Natural killer cell (primary cell): ENCODE measurements at regions not wholly inside any gene's neighbourhood (a gene's known extent, or its start where the extent isn't known, plus 50 kb on each side); places are given as distances from the start of the nearest gene placed in this dataset.

Experiments used
- ATAC-seq, 3 donors: fragments of 150-1000 bp in 2 of 3; fragments of 200-7000 bp in 1 of 3; cut with Tn5 transposase; 1 replicate in 1 of 3; 2 replicates in 2 of 3; pipeline ENCODE4 v1.10.0; 2021; ENCODE audit warnings: mild to moderate bottlenecking in 2 of 3, moderate library complexity in 2 of 3
- DNase-seq, 2 donors: peaks; one replicate each; pipeline versions ENCODE4 v3.0.0 to v3.0.0-alpha.2; 2013 to 2021; ENCODE audit warnings: mixed read lengths in 1 of 2
- H3K27ac ChIP-seq: one replicate; pipeline ENCODE4 v1.5.1; 2013; ENCODE audit warnings: mild to moderate bottlenecking, low read length
- H3K27me3 ChIP-seq: one replicate; pipeline ENCODE4 v1.6.1; 2013; ENCODE audit warnings: low read length; ENCODE audit not compliant: control insufficient read depth, insufficient read depth
- H3K36me3 ChIP-seq: one replicate; pipeline ENCODE4 v1.6.1; 2013; ENCODE audit warnings: low read length; ENCODE audit not compliant: control insufficient read depth, insufficient read depth
- H3K4me1 ChIP-seq: one replicate; pipeline ENCODE4 v1.6.1; 2013; ENCODE audit warnings: low read length; ENCODE audit not compliant: control insufficient read depth, insufficient read depth
- H3K4me3 ChIP-seq: one replicate; pipeline ENCODE4 v1.5.1; 2013; ENCODE audit warnings: low read length
- H3K9me3 ChIP-seq: one replicate; pipeline ENCODE4 v1.6.1; 2013; ENCODE audit warnings: low read length; ENCODE audit not compliant: control insufficient read depth, insufficient read depth
- H3K27ac Mint-ChIP-seq, 2 donors: one replicate each; pipeline ENCODE4 v1.8.0; 2022; ENCODE audit warnings: mild to moderate bottlenecking in 2 of 2, mixed read lengths in 2 of 2, moderate library complexity in 1 of 2
- H3K27me3 Mint-ChIP-seq, 2 donors: one replicate each; pipeline ENCODE4 v1.8.0; 2022; ENCODE audit warnings: low read depth in 2 of 2, mixed read lengths in 2 of 2
- H3K36me3 Mint-ChIP-seq: one replicate; pipeline ENCODE4 v1.8.0; 2022; ENCODE audit warnings: mixed read lengths
- H3K4me1 Mint-ChIP-seq, 2 donors: one replicate each; pipeline ENCODE4 v1.8.0; 2022; ENCODE audit warnings: mixed read lengths in 2 of 2
- H3K4me3 Mint-ChIP-seq: one replicate; pipeline ENCODE4 v1.8.0; 2022; ENCODE audit warnings: mild to moderate bottlenecking, moderate library complexity, mixed read lengths
- H3K9me3 Mint-ChIP-seq, 2 donors: one replicate each; pipeline ENCODE4 v1.8.0; 2022; ENCODE audit warnings: mixed read lengths in 2 of 2
- CTCF ChIP-seq: fragments of 200-600 bp; IDR thresholded peaks from one replicate; pipeline ENCODE4 v1.8.0; 2022; ENCODE audit warnings: antibody characterized with exemption
- WGBS: methylation state at CpG from one replicate; pipeline ENCODE4 v1.1.7; 2013; ENCODE audit warnings: missing lambda C conversion rate; ENCODE audit not compliant: insufficient coverage; 5-methylcytosine and 5-hydroxymethylcytosine counted together
- intact Hi-C: fragments of 100-400 bp; cut with micrococcal nuclease; formaldehyde crosslinking; loops from one replicate; pipeline ENCODE4 v1.14.2; 2022

GRCh38 chr16:26598998-26599784 is 467.5 kb upstream of the C16orf82 start:
- peak overlapping the region; percentile 84 to 96 for H3K27ac Mint-ChIP-seq
- no peaks in the 10 kb centered on the region for H3K27me3 ChIP-seq
- H3K4me3 ChIP-seq, result no peak overlapping the region
- ATAC-seq, result no peak
- intact Hi-C loops, result loop anchor here (5.0 kb wide), 1 partner anchor 48 kb away; no protein-coding TSS in a partner anchor
- peaks cover 18 to 55% of the 10 kb centered on the region in 2 donors for H3K4me1 Mint-ChIP-seq
- no peaks in the 10 kb centered on the region for H3K36me3 ChIP-seq
- 82% methylated on average over 7 of the region's 7 CpGs for WGBS
- H3K9me3 ChIP-seq, result no peaks in the 10 kb centered on the region
- H3K9me3 Mint-ChIP-seq, result peaks cover 0 to 3% of the 10 kb centered on the region in 2 donors
- no peaks in the 10 kb centered on the region for H3K27me3 Mint-ChIP-seq
- H3K27ac ChIP-seq, result peak overlapping the region; percentile 60
- DNase-seq, result no peak
- H3K4me1 ChIP-seq, result peaks cover 35% of the 10 kb centered on the region
- H3K4me3 Mint-ChIP-seq, result peak overlapping the region; percentile 1
- H3K36me3 Mint-ChIP-seq, result no peaks in the 10 kb centered on the region
- no peak for TF ChIP-seq CTCF

GRCh38 chr16:26599785-26600104 is 467.0 kb upstream of the C16orf82 start:
- H3K27ac ChIP-seq, result no peak overlapping the region
- H3K36me3 ChIP-seq, result no peaks in the 10 kb centered on the region
- no CpG with 5 or more reads among the region's 2 CpGs for WGBS
- no peaks in the 10 kb centered on the region for H3K9me3 ChIP-seq
- Mint-ChIP-seq H3K9me3 (peaks cover 0 to 3% of the 10 kb centered on the region in 2 donors), H3K36me3 (no peaks in the 10 kb centered on the region), H3K27ac (peak overlapping the region; percentile 30 to 96), H3K4me3 (no peak overlapping the region), H3K27me3 (no peaks in the 10 kb centered on the region), H3K4me1 (peaks cover 18 to 54% of the 10 kb centered on the region in 2 donors)
- intact Hi-C loops, result loop anchor here (5.0 kb wide), 1 partner anchor 48 kb away; no protein-coding TSS in a partner anchor
- peaks cover 35% of the 10 kb centered on the region for H3K4me1 ChIP-seq
- no peak for TF ChIP-seq CTCF
- DNase-seq, result no peak
- peak in 1 of 3 donors; percentile 7 for ATAC-seq
- no peak overlapping the region for H3K4me3 ChIP-seq
- no peaks in the 10 kb centered on the region for H3K27me3 ChIP-seq

- peaks cover 35% of the 10 kb centered on the region for H3K4me1 ChIP-seq
- Mint-ChIP-seq H3K27ac (no peak overlapping the region), H3K9me3 (peaks cover 0 to 3% of the 10 kb centered on the region in 2 donors), H3K4me1 (peaks cover 18 to 60% of the 10 kb centered on the region in 2 donors), H3K27me3 (peaks cover 0 to 6% of the 10 kb centered on the region in 2 donors), H3K36me3 (no peaks in the 10 kb centered on the region), H3K4me3 (no peak overlapping the region)
- no peaks in the 10 kb centered on the region for H3K36me3 ChIP-seq
- intact Hi-C loops, result no loop called here
- WGBS, result 32% methylated on average over 1 of the region's 1 CpG
- H3K27me3 ChIP-seq, result no peaks in the 10 kb centered on the region
- H3K4me3 ChIP-seq, result no peak overlapping the region
- DNase-seq, result no peak
- no peaks in the 10 kb centered on the region for H3K9me3 ChIP-seq
- ATAC-seq, result no peak
- no peak overlapping the region for H3K27ac ChIP-seq
- TF ChIP-seq CTCF, result no peak
These were observed 465.4 kb upstream of the C16orf82 start for GRCh38 chr16:26601335-26601734.
